ENCODE measurements at regions not wholly inside any gene's neighbourhood (a gene's known extent, or its start where the extent isn't known, plus 50 kb on each side); places are given as distances from the start of the nearest gene placed in this dataset.
"Not testable (repeated sequence)": the region's sequence is repeated elsewhere in the genome, so short reads cannot be mapped to it uniquely, and the experiment has no call there.

- DNase-seq (ENCODE audit: low spot score), result no peak
These were observed 106.3 kb upstream of the ANKRD28 start for GRCh38 chr3:15903759-15904720.

GRCh38 chr3:15905041-15905440, 107.3 kb upstream of the ANKRD28 start:
- DNase-seq (ENCODE audit: low spot score), result no peak

- not testable (repeated sequence) for DNase-seq (ENCODE audit: low spot score)
These were observed 109.6 kb upstream of the ANKRD28 start for GRCh38 chr3:15907403-15907802.

GRCh38 chr3:15918988-15919387, 121.2 kb upstream of the ANKRD28 start:
- no peak for DNase-seq (ENCODE audit: low spot score)

GRCh38 chr3:15919971-15920370, 122.2 kb upstream of the ANKRD28 start:
- DNase-seq (ENCODE audit: low spot score), result no peak

GRCh38 chr3:15923640-15924405, 126.0 kb upstream of the ANKRD28 start:
- DNase-seq (ENCODE audit: low spot score), result no peak

GRCh38 chr3:15924914-15925313, 127.1 kb upstream of the ANKRD28 start:
- no peak for DNase-seq (ENCODE audit: low spot score)

- no peak for DNase-seq (ENCODE audit: low spot score)
These were observed 129.1 kb upstream of the ANKRD28 start for GRCh38 chr3:15926871-15927270.

- no peak for DNase-seq (ENCODE audit: low spot score)
These were observed 130.2 kb upstream of the ANKRD28 start for GRCh38 chr3:15927969-15928368.

GRCh38 chr3:15929944-15930571, 132.3 kb upstream of the ANKRD28 start:
- no peak for DNase-seq (ENCODE audit: low spot score)

- no peak for DNase-seq (ENCODE audit: low spot score)
These were observed 134.8 kb upstream of the ANKRD28 start for GRCh38 chr3:15932348-15933300.

- no peak for DNase-seq (ENCODE audit: low spot score)
These were observed 135.8 kb upstream of the ANKRD28 start for GRCh38 chr3:15933439-15934139.

- DNase-seq (ENCODE audit: low spot score), result no peak
These were observed 136.8 kb upstream of the ANKRD28 start for GRCh38 chr3:15934389-15935195.

GRCh38 chr3:15936312-15936711, 138.5 kb upstream of the ANKRD28 start:
- DNase-seq (ENCODE audit: low spot score), result no peak

- no peak for DNase-seq (ENCODE audit: low spot score)
These were observed 142.9 kb upstream of the ANKRD28 start for GRCh38 chr3:15940641-15941040.

GRCh38 chr3:15941457-15941856, 143.7 kb upstream of the ANKRD28 start:
- not testable (repeated sequence) for DNase-seq (ENCODE audit: low spot score)

- DNase-seq (ENCODE audit: low spot score), result no peak
These were observed 144.2 kb upstream of the ANKRD28 start for GRCh38 chr3:15941958-15942357.

- DNase-seq (ENCODE audit: low spot score), result no peak
These were observed 144.7 kb upstream of the ANKRD28 start for GRCh38 chr3:15942462-15942861.

GRCh38 chr3:15942936-15943335, 145.2 kb upstream of the ANKRD28 start:
- DNase-seq (ENCODE audit: low spot score), result no peak

- no peak for DNase-seq (ENCODE audit: low spot score)
These were observed 150.6 kb upstream of the ANKRD28 start for GRCh38 chr3:15948388-15948787.
